Panc1 (cell line): ENCODE measurements at regions not wholly inside any gene's neighbourhood (a gene's known extent, or its start where the extent isn't known, plus 50 kb on each side); places are given as distances from the start of the nearest gene placed in this dataset.

Source experiments
- ATAC-seq: fragments of 200-7000 bp; cut with Tn5 transposase; 2 replicates; pipeline ENCODE4 v1.9.1; 2020; ENCODE audit warnings: mild to moderate bottlenecking, moderate library complexity
- BruUV-seq: library from RNA; stranded (reverse); fragments of 400-500 nt; replicated peaks from 2 replicates; lab custom pipeline; 2021; lab: Mats Ljungman, UMichigan
- CTCF ChIA-PET: fragments of 300-600 bp; sonication (Branson Sonifier 250); formaldehyde crosslinking; loops from one replicate; lab custom pipeline; 2022; ENCODE audit warnings: antibody characterized with exemption; lab: Charles Lee
- POLR2A ChIA-PET: fragments of 300-600 bp; sonication (Branson Sonifier 250); formaldehyde crosslinking; loops from one replicate; lab custom pipeline; 2022; ENCODE audit warnings: antibody characterized with exemption; lab: Charles Lee
- DNase-seq: peaks from one replicate; pipeline ENCODE4 v3.0.0-alpha.2; 2010; ENCODE audit warnings: low read depth, low spot score
- H3K27ac ChIP-seq: 2 replicates; pipeline ENCODE4 v1.5.1; 2011; ENCODE audit warnings: mild to moderate bottlenecking, low read length, inconsistent platforms
- H3K27me3 ChIP-seq: fragments of 200-500 bp; sonication (Bioruptor generic); 2 replicates; pipeline ENCODE4 v1.6.0; 2014; ENCODE audit warnings: low read length, inconsistent platforms; ENCODE audit not compliant: control insufficient read depth, insufficient read depth
- H3K36me3 ChIP-seq: fragments of 200-500 bp; sonication (Bioruptor generic); 2 replicates; pipeline ENCODE4 v1.5.1; 2014; ENCODE audit warnings: inconsistent platforms, mild to moderate bottlenecking, low read length, moderate library complexity; ENCODE audit not compliant: control insufficient read depth, insufficient read depth
- H3K4me1 ChIP-seq: 2 replicates; pipeline ENCODE4 v1.5.1; 2011; ENCODE audit warnings: inconsistent platforms, mild to moderate bottlenecking, low read length, moderate library complexity; ENCODE audit not compliant: control insufficient read depth, insufficient read depth
- H3K4me3 ChIP-seq, 2 experiments: 2 replicates each; pipeline ENCODE4 v1.5.1; 2011 to 2012; ENCODE audit warnings: low read depth in 2 of 2, low read length in 2 of 2, mild to moderate bottlenecking in 2 of 2, inconsistent platforms in 1 of 2, moderate library complexity in 1 of 2
- H3K9me3 ChIP-seq: fragments of 200-500 bp; sonication (Bioruptor generic); 2 replicates; pipeline ENCODE4 v1.5.1; 2014; ENCODE audit warnings: low read depth, mild to moderate bottlenecking, inconsistent platforms, low read length, moderate library complexity; ENCODE audit not compliant: control insufficient read depth, insufficient read depth
- POLR2AphosphoS5 ChIP-seq: IDR thresholded peaks from 2 replicates; pipeline ENCODE4 v1.6.1; 2012; ENCODE audit warnings: mild to moderate bottlenecking, low read depth, low read length, moderate library complexity
- SIN3A ChIP-seq: IDR thresholded peaks from 2 replicates; pipeline ENCODE4 v1.6.1; 2012; ENCODE audit warnings: low read depth, mild to moderate bottlenecking, low read length, moderate library complexity, borderline replicate concordance; ENCODE audit not compliant: insufficient read depth
- TCF7L2 ChIP-seq: IDR thresholded peaks from 2 replicates; pipeline ENCODE4 v1.6.1; 2011; ENCODE audit warnings: mild to moderate bottlenecking, low read depth, low read length, inconsistent platforms
- in situ Hi-C: cut with HindIII; loops from 2 replicates; pipeline ENCODE4 v1.10.0; 2016; ENCODE audit warnings: low sequenced_read_pairs, low pct_unique_long_range_greater_than_20kb
- intact Hi-C: fragments of 100-400 bp; cut with micrococcal nuclease; formaldehyde crosslinking; loops from one replicate; pipeline ENCODE4 v1.10.0; 2022; ENCODE audit not compliant: unreplicated experiment
- TF ChIP-seq, protein P1 (sequence below), 2 experiments: IDR thresholded peaks; 2 replicates each; pipeline ENCODE4 v1.6.1; 2011 to 2012; ENCODE audit warnings: low read depth in 2 of 2, control low read depth in 1 of 2, low read length in 1 of 2, mild to moderate bottlenecking in 1 of 2, moderate library complexity in 1 of 2; ENCODE audit not compliant: insufficient read depth in 1 of 2
- TF ChIP-seq, protein P2 (sequence below): fragments of 450-650 bp; IDR thresholded peaks from 2 replicates; pipeline ENCODE4 v1.5.1; 2017; ENCODE audit warnings: mild to moderate bottlenecking

DNA sequence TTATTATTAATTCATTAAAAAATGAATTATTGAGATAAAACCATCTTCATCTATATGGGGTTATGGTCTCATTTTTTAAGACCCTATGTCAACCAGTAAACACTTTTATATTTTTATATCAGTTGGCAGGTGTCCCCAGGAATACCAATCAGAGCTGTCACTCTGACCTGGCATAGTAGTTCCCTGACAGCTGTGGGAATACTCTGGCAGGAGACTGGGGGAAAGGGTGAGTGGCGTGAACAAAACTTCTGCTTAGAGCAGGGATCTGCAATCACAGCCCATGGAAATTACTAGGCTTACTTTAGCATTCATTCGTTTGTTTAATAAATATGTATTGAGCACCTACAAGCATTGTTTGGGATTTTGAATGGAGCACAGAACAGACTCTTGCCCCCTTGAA, 254.1 kb upstream of the KLF3 start:
- BruUV-seq: no TSS peak
- POLR2A ChIA-PET: no interaction called here
- DNase-seq (no peak), ATAC-seq (no peak)
- TF ChIP-seq, protein P1, sequence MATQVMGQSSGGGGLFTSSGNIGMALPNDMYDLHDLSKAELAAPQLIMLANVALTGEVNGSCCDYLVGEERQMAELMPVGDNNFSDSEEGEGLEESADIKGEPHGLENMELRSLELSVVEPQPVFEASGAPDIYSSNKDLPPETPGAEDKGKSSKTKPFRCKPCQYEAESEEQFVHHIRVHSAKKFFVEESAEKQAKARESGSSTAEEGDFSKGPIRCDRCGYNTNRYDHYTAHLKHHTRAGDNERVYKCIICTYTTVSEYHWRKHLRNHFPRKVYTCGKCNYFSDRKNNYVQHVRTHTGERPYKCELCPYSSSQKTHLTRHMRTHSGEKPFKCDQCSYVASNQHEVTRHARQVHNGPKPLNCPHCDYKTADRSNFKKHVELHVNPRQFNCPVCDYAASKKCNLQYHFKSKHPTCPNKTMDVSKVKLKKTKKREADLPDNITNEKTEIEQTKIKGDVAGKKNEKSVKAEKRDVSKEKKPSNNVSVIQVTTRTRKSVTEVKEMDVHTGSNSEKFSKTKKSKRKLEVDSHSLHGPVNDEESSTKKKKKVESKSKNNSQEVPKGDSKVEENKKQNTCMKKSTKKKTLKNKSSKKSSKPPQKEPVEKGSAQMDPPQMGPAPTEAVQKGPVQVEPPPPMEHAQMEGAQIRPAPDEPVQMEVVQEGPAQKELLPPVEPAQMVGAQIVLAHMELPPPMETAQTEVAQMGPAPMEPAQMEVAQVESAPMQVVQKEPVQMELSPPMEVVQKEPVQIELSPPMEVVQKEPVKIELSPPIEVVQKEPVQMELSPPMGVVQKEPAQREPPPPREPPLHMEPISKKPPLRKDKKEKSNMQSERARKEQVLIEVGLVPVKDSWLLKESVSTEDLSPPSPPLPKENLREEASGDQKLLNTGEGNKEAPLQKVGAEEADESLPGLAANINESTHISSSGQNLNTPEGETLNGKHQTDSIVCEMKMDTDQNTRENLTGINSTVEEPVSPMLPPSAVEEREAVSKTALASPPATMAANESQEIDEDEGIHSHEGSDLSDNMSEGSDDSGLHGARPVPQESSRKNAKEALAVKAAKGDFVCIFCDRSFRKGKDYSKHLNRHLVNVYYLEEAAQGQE (IDR thresholded peaks at IDR 0.05; ENCODE audit: insufficient read depth in 1 of 2, low read depth in 2 of 2, low read length in 1 of 2): no peak
- TF ChIP-seq, protein P2, sequence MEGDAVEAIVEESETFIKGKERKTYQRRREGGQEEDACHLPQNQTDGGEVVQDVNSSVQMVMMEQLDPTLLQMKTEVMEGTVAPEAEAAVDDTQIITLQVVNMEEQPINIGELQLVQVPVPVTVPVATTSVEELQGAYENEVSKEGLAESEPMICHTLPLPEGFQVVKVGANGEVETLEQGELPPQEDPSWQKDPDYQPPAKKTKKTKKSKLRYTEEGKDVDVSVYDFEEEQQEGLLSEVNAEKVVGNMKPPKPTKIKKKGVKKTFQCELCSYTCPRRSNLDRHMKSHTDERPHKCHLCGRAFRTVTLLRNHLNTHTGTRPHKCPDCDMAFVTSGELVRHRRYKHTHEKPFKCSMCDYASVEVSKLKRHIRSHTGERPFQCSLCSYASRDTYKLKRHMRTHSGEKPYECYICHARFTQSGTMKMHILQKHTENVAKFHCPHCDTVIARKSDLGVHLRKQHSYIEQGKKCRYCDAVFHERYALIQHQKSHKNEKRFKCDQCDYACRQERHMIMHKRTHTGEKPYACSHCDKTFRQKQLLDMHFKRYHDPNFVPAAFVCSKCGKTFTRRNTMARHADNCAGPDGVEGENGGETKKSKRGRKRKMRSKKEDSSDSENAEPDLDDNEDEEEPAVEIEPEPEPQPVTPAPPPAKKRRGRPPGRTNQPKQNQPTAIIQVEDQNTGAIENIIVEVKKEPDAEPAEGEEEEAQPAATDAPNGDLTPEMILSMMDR: no peak
- no peak for TF ChIP-seq POLR2AphosphoS5
- TF ChIP-seq SIN3A: no peak
- Histone ChIP-seq H3K27me3 (no peaks in the 10 kb centered on the region; the same call in 1 of the 2 replicates), H3K4me3 (no peak overlapping the region), H3K36me3 (no peaks in the 10 kb centered on the region), H3K9me3 (no peaks in the 10 kb centered on the region), H3K4me1 (no peaks in the 10 kb centered on the region), H3K27ac (no peak overlapping the region)
- CTCF ChIA-PET: no interaction called here
- in situ Hi-C loops: no loop called here
- intact Hi-C loops: no loop called here

DNA sequence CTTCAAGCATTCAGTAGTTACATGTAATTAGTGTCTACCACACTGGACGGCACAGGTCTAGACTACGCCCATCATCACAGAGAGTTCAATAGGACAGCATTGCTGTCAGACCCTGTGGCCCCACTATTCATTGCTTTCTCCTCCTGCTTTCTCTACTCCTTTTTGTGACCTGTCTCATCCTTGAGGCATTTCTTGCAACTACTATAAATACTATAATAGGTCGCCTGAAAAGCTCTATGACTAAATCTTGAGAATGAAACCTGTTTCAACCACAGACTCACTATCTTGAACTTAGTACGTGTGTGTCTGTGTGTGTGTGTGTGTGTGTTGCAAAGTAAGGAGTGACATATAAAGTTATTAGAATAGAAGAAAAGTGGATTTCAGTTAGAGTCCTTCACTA, 252.9 kb upstream of the KLF3 start:
- CTCF ChIA-PET: no interaction called here
- in situ Hi-C loops: no loop called here
- Histone ChIP-seq H3K9me3 (no peaks in the 10 kb centered on the region), H3K4me3 (no peak overlapping the region), H3K36me3 (no peaks in the 10 kb centered on the region), H3K4me1 (no peaks in the 10 kb centered on the region), H3K27me3 (no peaks in the 10 kb centered on the region; the same call in 1 of the 2 replicates), H3K27ac (no peak overlapping the region)
- intact Hi-C loops: no loop called here
- no peak for TF ChIP-seq TCF7L2
- TF ChIP-seq, protein P1 (IDR thresholded peaks at IDR 0.05; ENCODE audit: insufficient read depth in 1 of 2, low read depth in 2 of 2, low read length in 1 of 2): no peak
- TF ChIP-seq, protein P2: no peak
- no peak for TF ChIP-seq POLR2AphosphoS5
- TF ChIP-seq SIN3A: no peak
- DNase-seq (no peak), ATAC-seq (no peak)
- BruUV-seq: no TSS peak
- POLR2A ChIA-PET: no interaction called here
